NB4 (cell line): ENCODE measurements at regions not wholly inside any gene's neighbourhood (a gene's known extent, or its start where the extent isn't known, plus 50 kb on each side); places are given as distances from the start of the nearest gene placed in this dataset.

ENCODE experiments used
- DNase-seq: peaks from one replicate; pipeline ENCODE4 v3.0.0; 2010; ENCODE audit warnings: low read depth
- H3K4me3 ChIP-seq: one replicate; pipeline ENCODE4 v1.5.1; 2011; ENCODE audit warnings: mild to moderate bottlenecking, low read depth, low read length, moderate library complexity
- MYC ChIP-seq: IDR thresholded peaks from 2 replicates; pipeline ENCODE4 v1.6.1; 2011; ENCODE audit warnings: low read depth, low read length
- POLR2A ChIP-seq: IDR thresholded peaks from 2 replicates; pipeline ENCODE4 v1.6.1; 2011; ENCODE audit warnings: mild to moderate bottlenecking; ENCODE audit not compliant: insufficient read length; ENCODE audit errors: extremely low read depth
- TF ChIP-seq, protein P1 (sequence below): IDR thresholded peaks from 2 replicates; pipeline ENCODE4 v1.6.1; 2011; ENCODE audit warnings: low read depth, low read length
- TF ChIP-seq, protein P2 (sequence below): IDR thresholded peaks from one replicate; pipeline ENCODE4 v1.5.1; 2012; ENCODE audit warnings: low read depth, low read length

DNA sequence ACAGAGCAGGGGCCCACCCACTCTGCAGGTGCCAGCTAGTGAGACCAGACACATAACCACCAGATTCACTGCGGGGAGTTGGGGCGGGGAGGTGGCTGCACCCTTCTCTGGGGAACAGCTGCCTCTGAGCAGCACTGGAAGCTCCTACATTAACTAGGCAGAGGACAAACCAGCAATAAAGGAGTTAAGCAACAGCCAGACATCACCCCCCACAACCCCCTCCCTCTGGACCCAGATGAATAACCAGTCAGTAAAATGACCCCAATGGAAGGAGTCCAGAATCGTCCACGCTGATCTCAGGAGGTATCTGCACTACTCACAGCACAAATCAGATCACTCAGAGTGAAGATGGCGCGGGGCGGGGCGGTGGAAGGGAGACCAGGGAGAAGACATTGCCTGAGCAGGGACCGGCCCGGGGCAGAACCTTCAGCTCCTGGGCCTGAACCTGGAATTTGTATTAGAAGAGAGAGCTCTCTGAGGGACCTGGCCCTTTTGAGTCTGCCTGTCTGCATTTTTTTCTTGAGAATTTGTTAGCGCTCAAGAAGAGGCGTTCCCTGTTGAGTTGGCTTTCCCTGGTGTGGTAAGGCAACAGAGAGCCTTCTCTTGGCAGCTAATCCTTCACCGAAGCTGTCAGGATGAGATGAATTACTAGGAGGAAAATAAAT lies 125.5 kb upstream of the NCAM1 start:
- DNase-seq: no peak
- TF ChIP-seq, protein P1, sequence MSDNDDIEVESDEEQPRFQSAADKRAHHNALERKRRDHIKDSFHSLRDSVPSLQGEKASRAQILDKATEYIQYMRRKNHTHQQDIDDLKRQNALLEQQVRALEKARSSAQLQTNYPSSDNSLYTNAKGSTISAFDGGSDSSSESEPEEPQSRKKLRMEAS: no peak
- TF ChIP-seq, protein P2, sequence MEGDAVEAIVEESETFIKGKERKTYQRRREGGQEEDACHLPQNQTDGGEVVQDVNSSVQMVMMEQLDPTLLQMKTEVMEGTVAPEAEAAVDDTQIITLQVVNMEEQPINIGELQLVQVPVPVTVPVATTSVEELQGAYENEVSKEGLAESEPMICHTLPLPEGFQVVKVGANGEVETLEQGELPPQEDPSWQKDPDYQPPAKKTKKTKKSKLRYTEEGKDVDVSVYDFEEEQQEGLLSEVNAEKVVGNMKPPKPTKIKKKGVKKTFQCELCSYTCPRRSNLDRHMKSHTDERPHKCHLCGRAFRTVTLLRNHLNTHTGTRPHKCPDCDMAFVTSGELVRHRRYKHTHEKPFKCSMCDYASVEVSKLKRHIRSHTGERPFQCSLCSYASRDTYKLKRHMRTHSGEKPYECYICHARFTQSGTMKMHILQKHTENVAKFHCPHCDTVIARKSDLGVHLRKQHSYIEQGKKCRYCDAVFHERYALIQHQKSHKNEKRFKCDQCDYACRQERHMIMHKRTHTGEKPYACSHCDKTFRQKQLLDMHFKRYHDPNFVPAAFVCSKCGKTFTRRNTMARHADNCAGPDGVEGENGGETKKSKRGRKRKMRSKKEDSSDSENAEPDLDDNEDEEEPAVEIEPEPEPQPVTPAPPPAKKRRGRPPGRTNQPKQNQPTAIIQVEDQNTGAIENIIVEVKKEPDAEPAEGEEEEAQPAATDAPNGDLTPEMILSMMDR: no peak
- TF ChIP-seq POLR2A (no peak), MYC (no peak)
- no peak overlapping the region for H3K4me3 ChIP-seq

DNA sequence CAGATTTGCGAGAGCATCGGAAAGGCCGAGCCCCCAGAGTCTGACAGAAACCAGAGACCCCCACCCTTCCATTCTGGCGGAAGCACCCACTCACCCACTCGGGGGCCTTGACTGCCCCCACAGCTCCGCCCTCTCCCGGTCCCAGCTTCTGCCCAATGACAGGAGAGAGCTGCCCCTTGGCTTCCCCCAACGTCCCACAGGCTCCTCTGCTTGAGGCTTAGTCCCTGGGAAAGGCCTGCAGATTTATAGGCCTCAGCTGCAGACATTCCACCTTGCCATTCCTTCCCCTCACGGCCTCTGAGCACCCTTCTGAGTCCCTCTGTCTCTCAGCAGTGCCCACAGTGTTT lies 125.0 kb upstream of the NCAM1 start:
- no peak overlapping the region for H3K4me3 ChIP-seq
- no peak for DNase-seq
- TF ChIP-seq, protein P2: no peak
- TF ChIP-seq MYC (no peak), POLR2A (no peak)
- TF ChIP-seq, protein P1: no peak

DNA sequence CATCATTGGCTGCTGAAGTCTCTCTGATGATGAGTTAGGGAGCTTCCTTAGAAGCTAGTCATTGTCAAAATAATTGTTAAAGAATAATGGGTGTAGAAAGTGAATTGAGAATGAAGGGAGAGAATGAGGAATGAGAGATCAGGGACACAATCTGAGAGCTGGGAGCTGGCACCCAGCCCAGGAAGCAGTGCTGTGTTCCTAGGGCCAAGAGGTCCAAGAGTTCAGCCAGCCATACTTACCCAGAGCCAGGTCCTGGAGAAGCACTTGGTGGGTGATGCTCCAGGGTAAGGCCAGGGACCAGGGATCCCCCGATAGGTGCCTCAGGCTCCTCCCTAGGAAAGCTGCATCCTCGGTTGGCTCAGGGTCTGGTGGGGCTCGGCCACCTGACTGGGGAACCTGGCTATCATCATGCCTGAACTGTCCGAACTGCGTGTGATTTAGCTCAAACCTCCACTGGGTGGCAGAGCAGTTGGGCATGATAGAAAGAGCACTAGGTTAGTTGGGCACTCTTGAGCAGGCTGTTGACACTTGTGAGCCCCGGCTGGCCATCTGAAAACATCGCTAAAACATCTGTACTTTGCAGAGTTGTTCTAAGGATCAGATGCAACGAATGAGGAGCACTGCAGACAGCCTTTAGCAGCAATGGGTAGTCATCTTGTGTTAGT lies 123.9 kb upstream of the NCAM1 start:
- no peak overlapping the region for H3K4me3 ChIP-seq
- DNase-seq: peak; percentile 22
- no peak for TF ChIP-seq MYC
- TF ChIP-seq POLR2A: no peak
- TF ChIP-seq, protein P2: peak; percentile 9

DNA sequence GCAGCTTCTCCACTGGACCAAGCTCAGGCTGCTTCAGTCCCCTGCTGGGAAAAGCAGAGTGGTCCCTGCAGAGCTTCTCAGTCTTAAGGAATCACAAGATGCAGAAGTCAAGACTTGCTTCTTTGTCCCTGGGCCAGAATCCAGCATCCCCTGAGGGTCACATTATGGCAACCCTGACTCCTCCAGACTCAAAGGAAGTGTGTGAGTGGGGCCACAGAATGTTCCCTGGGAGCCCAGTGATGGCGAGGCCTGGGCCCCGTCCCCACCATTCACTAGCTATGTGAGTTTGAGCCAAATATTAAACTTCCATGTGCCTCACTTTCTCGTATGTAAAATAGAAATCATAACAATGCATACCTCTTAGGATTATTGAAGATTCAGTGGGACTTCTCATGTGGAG lies 122.2 kb upstream of the NCAM1 start:
- no peak for DNase-seq
- TF ChIP-seq POLR2A (no peak), MYC (no peak)
- TF ChIP-seq, protein P2: no peak
- TF ChIP-seq, protein P1: no peak

DNA sequence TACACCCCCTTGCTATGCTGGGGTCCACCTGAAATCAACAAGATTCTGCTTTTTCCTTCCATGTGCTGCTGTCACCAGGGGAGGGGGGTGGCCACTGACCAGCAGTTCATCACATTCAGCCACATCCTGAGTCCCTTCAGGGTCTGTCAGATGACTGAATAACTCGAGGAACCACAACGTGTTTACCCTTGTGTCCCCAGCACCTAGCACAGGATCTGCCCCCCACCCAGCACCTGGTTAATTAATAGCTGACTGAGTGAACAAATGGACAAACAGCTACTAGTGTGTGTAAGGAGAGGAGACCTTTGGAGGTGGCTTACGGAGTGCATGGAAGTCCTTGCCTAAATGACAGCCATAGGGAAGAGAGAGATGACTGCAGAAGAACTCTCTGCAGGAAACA lies 119.5 kb upstream of the NCAM1 start:
- DNase-seq: no peak
- no peak overlapping the region for H3K4me3 ChIP-seq
- TF ChIP-seq MYC (no peak), POLR2A (no peak)
- TF ChIP-seq, protein P2: no peak
- TF ChIP-seq, protein P1: no peak

More for the DNA sequence above, 122.2 kb upstream of the NCAM1 start:
- H3K4me3 ChIP-seq: no peak overlapping the region

DNA sequence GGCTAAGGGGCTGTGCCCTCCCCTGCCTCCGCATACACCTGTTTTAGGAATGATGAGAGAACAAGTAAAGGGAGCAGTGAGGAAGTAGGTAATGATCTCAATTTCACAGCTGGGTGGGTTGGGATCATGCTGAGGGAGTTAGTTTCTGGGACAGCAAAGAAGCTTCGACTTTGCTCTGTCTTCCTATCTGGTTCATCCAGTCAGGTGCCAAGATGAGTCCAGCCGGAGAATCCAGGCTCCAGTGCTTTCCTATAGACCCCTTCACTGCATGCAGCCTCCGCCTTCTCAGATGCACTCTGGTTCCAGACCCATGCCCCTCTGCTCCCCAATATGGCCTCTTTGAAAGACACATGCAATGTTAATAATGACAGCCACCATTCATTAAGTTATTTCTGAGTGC lies 119.1 kb upstream of the NCAM1 start:
- DNase-seq: no peak
- no peak overlapping the region for H3K4me3 ChIP-seq
- no peak for TF ChIP-seq MYC
- TF ChIP-seq, protein P1: no peak
- TF ChIP-seq, protein P2: no peak
- TF ChIP-seq POLR2A: no peak
